Right cardiac atrium (tissue), 5 donors: ENCODE measurements at regions not wholly inside any gene's neighbourhood (a gene's known extent, or its start where the extent isn't known, plus 50 kb on each side); places are given as distances from the start of the nearest gene placed in this dataset.

Experiments
- ATAC-seq, 2 donors: fragments of 200-7000 bp; cut with Tn5 transposase; one replicate each; pipeline versions ENCODE4 v1.8.0 to v1.9.1; 2020; ENCODE audit warnings: moderate library complexity in 2 of 2, mild to moderate bottlenecking in 1 of 2
- DNase-seq, 3 donors: peaks; one replicate each; pipeline ENCODE4 v3.0.0-alpha.2; 2020
- H3K27ac ChIP-seq: one replicate; pipeline ENCODE4 v1.5.1; 2013; ENCODE audit warnings: mild to moderate bottlenecking, low read length, control low read depth, moderate library complexity
- H3K27me3 ChIP-seq: one replicate; pipeline ENCODE4 v1.6.1; 2013; ENCODE audit not compliant: control insufficient read depth, insufficient read depth
- H3K4me1 ChIP-seq: one replicate; pipeline ENCODE4 v1.6.1; 2013; ENCODE audit warnings: low read length; ENCODE audit not compliant: control insufficient read depth, insufficient read depth
- H3K4me3 ChIP-seq: one replicate; pipeline ENCODE4 v1.5.1; 2013; ENCODE audit warnings: low read length, control low read depth
- H3K9me3 ChIP-seq: one replicate; pipeline ENCODE4 v1.6.1; 2013; ENCODE audit warnings: low read length; ENCODE audit not compliant: control insufficient read depth
- WGBS: extraction: QIAGEN DNeasy Blood & Tissue Kit; methylation state at CpG from one replicate; pipeline ENCODE4 v1.1.7; 2013; 5-methylcytosine and 5-hydroxymethylcytosine counted together
- intact Hi-C, 4 donors: fragments of 100-400 bp; cut with DNase I; formaldehyde crosslinking; loops; one replicate each; pipeline versions ENCODE4 v1.11.0 to v1.14.0; 2022 to 2023
- donor health status: healthy with polysubstance abuse.
- donor health status: DM: no; HTN: yes; CAD: no.
- donor health status: DM: no; HTN: no; CAD: no.
- donor health status: DM: no; HTN: yes; CAD: no; lungs with severe emphysema.
- donor health status: DM: yes; HTN: yes; CAD: no.

- intact Hi-C loops = no loop called here
- Histone ChIP-seq H3K9me3 (no peaks in the 10 kb centered on the region), H3K4me3 (no peak overlapping the region), H3K27ac (no peak overlapping the region), H3K27me3 (no peaks in the 10 kb centered on the region), H3K4me1 (no peaks in the 10 kb centered on the region)
- no peak for ATAC-seq
- no peak for DNase-seq
Measured at GRCh38 chr13:91151921-91152320, 195.6 kb upstream of the MIR17HG start.

DNA sequence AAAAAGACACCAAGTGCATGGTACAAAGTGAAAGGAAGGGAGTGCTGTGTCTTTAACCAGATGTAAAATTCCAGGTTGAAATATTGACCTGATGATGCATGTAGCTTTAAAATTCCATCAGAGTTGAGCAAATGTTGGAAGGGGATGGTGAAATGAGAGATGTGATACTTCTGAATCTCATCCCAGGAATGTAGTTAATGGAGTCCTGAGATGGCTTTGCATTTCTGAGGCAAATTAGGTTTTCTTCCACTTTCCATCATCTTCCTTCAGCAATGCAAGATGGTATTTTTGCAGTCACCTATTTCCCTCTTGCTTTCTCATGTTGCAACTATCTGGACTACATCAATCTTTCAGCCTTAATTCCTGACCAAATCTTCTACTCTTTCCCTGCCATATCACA, 194.1 kb upstream of the MIR17HG start:
- intact Hi-C loops = no loop called here
- Histone ChIP-seq H3K9me3 (no peaks in the 10 kb centered on the region), H3K27ac (no peak overlapping the region), H3K4me3 (no peak overlapping the region), H3K27me3 (no peaks in the 10 kb centered on the region), H3K4me1 (no peaks in the 10 kb centered on the region)
- ATAC-seq (no peak), DNase-seq (no peak)

GRCh38 chr13:91154558-91155353, 192.7 kb upstream of the MIR17HG start:
- no peak overlapping the region for H3K4me3 ChIP-seq
- no peaks in the 10 kb centered on the region for H3K9me3 ChIP-seq
- DNase-seq (no peak), ATAC-seq (peak; percentile 50 to 55)
- no peaks in the 10 kb centered on the region for H3K27me3 ChIP-seq
- intact Hi-C loops = no loop called here
- WGBS = 48% methylated on average over 6 of the region's 6 CpGs
- no peak overlapping the region for H3K27ac ChIP-seq
- H3K4me1 ChIP-seq = no peaks in the 10 kb centered on the region

GRCh38 chr13:91155512-91156114, 191.9 kb upstream of the MIR17HG start:
- Histone ChIP-seq H3K27ac (no peak overlapping the region), H3K4me1 (no peaks in the 10 kb centered on the region), H3K4me3 (no peak overlapping the region), H3K27me3 (no peaks in the 10 kb centered on the region), H3K9me3 (no peaks in the 10 kb centered on the region)
- intact Hi-C loops = no loop called here
- DNase-seq = no peak
- 83% methylated on average over 5 of the region's 5 CpGs for WGBS
- ATAC-seq = no peak

GRCh38 chr13:91157273-91158016, 190.0 kb upstream of the MIR17HG start:
- Histone ChIP-seq H3K4me3 (no peak overlapping the region), H3K27ac (no peak overlapping the region), H3K9me3 (no peaks in the 10 kb centered on the region), H3K27me3 (no peaks in the 10 kb centered on the region), H3K4me1 (no peaks in the 10 kb centered on the region)
- WGBS = 82% methylated on average over 4 of the region's 4 CpGs
- DNase-seq (no peak), ATAC-seq (no peak)
- intact Hi-C loops = no loop called here

DNA sequence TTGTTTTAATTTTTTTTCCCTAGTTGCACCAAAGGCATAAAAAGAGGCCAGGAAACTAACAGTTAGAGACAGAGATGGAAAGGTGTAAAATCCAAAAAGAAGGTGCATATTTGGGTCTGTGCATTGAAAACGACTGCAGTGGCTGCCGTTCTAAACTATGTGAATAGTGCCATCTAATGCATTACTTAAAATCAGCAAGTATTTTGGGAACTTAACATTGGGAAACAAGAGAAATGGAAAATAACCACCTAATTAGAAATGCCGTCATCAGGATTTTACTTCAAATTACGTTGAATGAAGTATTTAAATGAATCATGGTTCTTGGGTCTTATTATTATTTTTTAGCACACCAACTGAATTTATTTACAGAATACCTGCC, 189.5 kb upstream of the MIR17HG start:
- Histone ChIP-seq H3K27ac (no peak overlapping the region), H3K27me3 (no peaks in the 10 kb centered on the region), H3K9me3 (no peaks in the 10 kb centered on the region), H3K4me3 (no peak overlapping the region), H3K4me1 (no peaks in the 10 kb centered on the region)
- no peak for DNase-seq
- intact Hi-C loops = no loop called here
- 20% methylated on average over 4 of the region's 4 CpGs for WGBS
- ATAC-seq = no peak

GRCh38 chr13:91162180-91162579, 185.3 kb upstream of the MIR17HG start:
- Histone ChIP-seq H3K4me1 (no peaks in the 10 kb centered on the region), H3K9me3 (no peaks in the 10 kb centered on the region), H3K27me3 (no peaks in the 10 kb centered on the region), H3K27ac (no peak overlapping the region), H3K4me3 (no peak overlapping the region)
- no peak for ATAC-seq
- 85% methylated on average over 3 of the region's 3 CpGs for WGBS
- DNase-seq = no peak
- intact Hi-C loops = no loop called here

DNA sequence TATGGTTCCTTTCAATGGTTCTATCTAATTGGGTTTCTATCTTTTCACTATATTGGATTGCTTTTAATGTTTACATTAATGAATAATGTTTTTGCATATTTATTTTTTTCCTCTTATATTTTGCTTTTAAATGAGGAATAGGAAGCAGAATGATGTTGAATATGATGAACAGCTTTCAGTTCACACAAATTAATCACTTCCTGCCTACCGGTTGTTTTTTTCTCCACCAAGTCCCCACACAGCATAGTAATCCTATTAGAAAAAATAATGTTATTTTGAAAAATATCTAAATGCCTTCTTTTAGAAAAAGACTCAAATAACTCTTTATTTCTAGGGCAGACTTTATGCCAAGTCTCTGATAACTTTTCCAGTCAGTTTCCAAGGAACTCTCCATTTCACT, 184.9 kb upstream of the MIR17HG start:
- DNase-seq = no peak
- H3K9me3 ChIP-seq = no peaks in the 10 kb centered on the region

DNA sequence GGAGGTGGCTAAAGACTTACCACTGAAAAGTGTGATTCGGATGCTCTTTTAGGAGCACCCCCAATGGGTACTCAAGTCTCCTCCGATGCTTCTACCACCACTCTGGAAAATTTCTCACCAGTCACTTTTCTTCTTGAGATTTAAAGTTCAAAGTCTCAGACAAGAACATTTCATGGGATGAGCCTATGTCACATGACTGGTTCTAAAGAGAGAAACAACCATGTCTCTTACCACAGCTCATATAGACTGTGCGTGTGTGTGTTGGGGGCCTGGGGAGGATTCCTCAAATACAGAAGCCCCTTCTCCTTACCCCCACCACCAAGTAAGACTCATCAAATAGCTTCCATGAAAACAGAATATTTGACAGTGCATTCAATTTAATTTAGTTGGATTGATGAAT, 181.7 kb upstream of the MIR17HG start:
- no peak overlapping the region for H3K4me3 ChIP-seq
- DNase-seq (no peak), ATAC-seq (no peak)
- 95% methylated on average over 3 of the region's 3 CpGs for WGBS
- no peaks in the 10 kb centered on the region for H3K4me1 ChIP-seq
- H3K27me3 ChIP-seq = no peaks in the 10 kb centered on the region
- intact Hi-C loops = no loop called here
- no peak overlapping the region for H3K27ac ChIP-seq
- H3K9me3 ChIP-seq = no peaks in the 10 kb centered on the region

More for the DNA sequence above, 184.9 kb upstream of the MIR17HG start:
- WGBS = 31% methylated on average over 1 of the region's 1 CpG
- Histone ChIP-seq H3K27ac (no peak overlapping the region), H3K4me3 (no peak overlapping the region), H3K4me1 (no peaks in the 10 kb centered on the region), H3K27me3 (no peaks in the 10 kb centered on the region)
- ATAC-seq = no peak
- intact Hi-C loops = no loop called here

GRCh38 chr13:91166714-91167511, 180.6 kb upstream of the MIR17HG start:
- DNase-seq (no peak), ATAC-seq (no peak)
- WGBS = 88% methylated on average over 2 of the region's 2 CpGs
- no peak overlapping the region for H3K4me3 ChIP-seq
- H3K4me1 ChIP-seq = no peaks in the 10 kb centered on the region
- no peaks in the 10 kb centered on the region for H3K9me3 ChIP-seq
- H3K27me3 ChIP-seq = no peaks in the 10 kb centered on the region
- intact Hi-C loops = no loop called here
- no peak overlapping the region for H3K27ac ChIP-seq
